Sigmoid colon (tissue), 4 donors: ENCODE measurements at regions not wholly inside any gene's neighbourhood (a gene's known extent, or its start where the extent isn't known, plus 50 kb on each side); places are given as distances from the start of the nearest gene placed in this dataset.

Experiments used
- POLR2AphosphoS5 ChIP-seq, 4 donors: sonication (generic); formaldehyde crosslinking; IDR thresholded peaks; one replicate each; pipeline ENCODE4 v1.6.1; 2017; ENCODE audit warnings: antibody characterized with exemption in 4 of 4
- TF ChIP-seq, protein P1 (sequence below), 4 experiments: fragments of 450-650 bp in 3 of 4; fragments of 200-600 bp in 1 of 4; IDR thresholded peaks; one replicate each; pipeline ENCODE4 v1.5.1; 2016 to 2019; ENCODE audit warnings: antibody characterized with exemption in 4 of 4, mild to moderate bottlenecking in 3 of 4, moderate library complexity in 2 of 4

DNA sequence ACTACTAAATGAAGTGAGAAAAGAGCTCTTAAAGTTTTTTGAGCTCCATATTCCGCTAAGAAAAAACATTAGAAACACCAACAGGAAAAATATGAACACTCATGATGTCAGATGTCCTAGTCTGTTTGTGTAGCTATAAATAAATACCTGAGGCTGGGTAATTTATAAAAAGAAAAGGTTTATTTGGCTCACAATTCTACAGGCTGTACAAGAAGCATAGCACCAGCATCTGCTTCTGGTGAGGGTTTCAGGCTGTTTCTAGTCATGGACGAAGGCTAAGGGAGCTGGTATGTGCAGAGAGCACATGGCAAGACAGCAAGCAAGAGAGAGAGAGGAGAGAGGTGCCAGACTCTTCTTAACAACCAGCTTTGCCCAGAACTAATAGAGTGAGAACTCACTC is 186.2 kb downstream of the PLK2 start:
- TF ChIP-seq, protein P1, sequence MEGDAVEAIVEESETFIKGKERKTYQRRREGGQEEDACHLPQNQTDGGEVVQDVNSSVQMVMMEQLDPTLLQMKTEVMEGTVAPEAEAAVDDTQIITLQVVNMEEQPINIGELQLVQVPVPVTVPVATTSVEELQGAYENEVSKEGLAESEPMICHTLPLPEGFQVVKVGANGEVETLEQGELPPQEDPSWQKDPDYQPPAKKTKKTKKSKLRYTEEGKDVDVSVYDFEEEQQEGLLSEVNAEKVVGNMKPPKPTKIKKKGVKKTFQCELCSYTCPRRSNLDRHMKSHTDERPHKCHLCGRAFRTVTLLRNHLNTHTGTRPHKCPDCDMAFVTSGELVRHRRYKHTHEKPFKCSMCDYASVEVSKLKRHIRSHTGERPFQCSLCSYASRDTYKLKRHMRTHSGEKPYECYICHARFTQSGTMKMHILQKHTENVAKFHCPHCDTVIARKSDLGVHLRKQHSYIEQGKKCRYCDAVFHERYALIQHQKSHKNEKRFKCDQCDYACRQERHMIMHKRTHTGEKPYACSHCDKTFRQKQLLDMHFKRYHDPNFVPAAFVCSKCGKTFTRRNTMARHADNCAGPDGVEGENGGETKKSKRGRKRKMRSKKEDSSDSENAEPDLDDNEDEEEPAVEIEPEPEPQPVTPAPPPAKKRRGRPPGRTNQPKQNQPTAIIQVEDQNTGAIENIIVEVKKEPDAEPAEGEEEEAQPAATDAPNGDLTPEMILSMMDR (IDR thresholded peaks at IDR 0.05): no peak
- TF ChIP-seq POLR2AphosphoS5 (IDR thresholded peaks at IDR 0.05): no peak
